Fibroblast of skin of abdomen (primary cell): ENCODE measurements at regions not wholly inside any gene's neighbourhood (a gene's known extent, or its start where the extent isn't known, plus 50 kb on each side); places are given as distances from the start of the nearest gene placed in this dataset.
"Not testable (repeated sequence)": the region's sequence is repeated elsewhere in the genome, so short reads cannot be mapped to it uniquely, and the experiment has no call there.

Source experiments
- DNase-seq: peaks from one replicate; pipeline ENCODE4 v3.0.0-alpha.2; 2013

DNA sequence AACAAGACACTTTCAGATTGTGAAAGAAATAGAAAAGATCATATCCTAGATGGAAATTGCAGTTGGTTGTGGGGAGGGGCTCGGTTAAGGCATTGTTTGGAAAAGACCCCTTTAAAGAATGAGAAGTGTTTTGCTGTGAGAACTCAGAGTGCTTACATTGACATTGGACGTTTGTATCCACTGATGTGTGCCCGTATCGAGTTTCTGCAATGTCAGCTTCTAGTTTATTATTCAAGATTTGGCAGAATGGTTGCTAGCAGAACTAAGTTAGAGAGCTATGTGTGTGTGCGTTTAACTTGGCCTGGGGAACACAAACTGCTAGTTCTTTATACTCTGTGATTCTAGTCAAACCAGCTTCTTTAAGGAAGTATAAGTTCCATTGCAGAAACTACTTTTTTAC, 2702.5 kb downstream of the PCDH7 start:
- no peak for DNase-seq

DNA sequence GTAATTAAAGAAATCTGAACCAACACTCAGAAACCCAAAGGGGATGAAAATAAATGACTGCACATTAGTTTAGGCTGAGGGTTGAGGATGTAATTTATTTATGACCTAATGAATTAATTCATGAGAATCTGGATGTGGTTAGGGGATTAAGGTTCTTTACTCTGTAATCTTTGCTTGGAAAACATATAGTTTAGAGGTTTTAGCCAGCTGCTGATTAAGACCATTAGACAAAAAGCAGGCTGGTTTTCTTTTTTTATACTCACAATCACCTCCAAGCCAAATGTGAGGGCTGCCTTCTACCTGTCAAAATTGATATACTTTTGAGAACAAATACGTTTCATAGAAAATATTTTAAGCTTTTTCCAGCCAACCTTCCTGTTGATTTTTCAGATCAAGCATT, 2705.8 kb downstream of the PCDH7 start:
- no peak for DNase-seq

DNA sequence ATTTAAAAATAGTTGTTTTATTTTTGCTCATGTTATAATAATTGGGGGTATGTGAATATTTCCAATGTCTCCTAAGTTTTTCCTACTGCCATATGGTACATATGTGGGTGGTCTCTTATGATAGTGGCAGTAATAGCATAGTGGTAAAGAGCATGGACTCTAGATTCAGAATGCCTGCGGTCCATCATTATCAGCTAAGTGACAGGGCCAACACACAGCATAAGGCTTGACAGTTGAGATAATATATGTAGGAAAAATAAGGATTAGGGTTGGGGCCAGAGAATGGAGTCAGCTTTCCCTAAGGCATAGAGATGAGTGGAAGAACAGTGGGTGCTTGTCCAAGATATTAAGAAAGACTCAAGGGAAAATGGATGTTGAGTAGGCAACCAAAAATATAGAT, 2707.5 kb downstream of the PCDH7 start:
- no peak for DNase-seq

DNA sequence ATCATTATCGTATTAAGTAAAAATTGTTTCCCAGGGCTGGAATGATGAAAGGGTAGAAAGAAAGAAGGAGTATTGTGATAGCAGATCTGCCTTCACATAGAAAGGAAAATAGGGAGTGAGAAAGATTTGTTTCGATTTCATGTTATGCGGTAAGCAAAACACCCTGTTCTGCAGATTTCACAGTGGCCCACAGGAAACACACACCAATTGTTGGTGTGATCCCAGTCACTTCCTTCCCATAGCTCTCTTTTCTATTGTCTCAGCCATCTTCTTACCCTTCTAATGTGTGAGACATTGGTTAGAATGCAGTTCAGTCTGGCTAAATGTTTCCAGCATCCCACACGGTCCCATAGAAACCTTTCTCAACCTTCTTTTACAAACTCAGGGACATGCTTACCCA, 2709.8 kb downstream of the PCDH7 start:
- DNase-seq, result no peak

DNA sequence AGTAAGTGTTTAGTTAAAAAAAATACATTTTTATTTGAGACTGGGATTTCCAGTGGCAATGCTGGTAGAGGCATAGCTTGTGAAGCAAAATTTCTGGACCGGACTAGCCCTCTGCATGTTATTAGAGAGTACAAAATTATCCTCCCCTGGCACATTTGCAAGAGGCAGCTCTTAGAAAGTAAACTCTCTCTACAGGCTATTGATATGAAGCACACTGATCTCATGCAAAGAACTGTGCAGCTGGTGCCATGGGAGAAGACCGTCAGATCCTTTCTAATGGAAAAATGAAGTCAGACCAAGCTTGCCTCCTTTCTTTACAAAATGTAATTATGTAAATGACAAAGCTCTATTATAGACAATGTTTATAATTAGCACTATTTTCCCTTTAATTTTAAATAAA, 2717.2 kb downstream of the PCDH7 start:
- no peak for DNase-seq

DNA sequence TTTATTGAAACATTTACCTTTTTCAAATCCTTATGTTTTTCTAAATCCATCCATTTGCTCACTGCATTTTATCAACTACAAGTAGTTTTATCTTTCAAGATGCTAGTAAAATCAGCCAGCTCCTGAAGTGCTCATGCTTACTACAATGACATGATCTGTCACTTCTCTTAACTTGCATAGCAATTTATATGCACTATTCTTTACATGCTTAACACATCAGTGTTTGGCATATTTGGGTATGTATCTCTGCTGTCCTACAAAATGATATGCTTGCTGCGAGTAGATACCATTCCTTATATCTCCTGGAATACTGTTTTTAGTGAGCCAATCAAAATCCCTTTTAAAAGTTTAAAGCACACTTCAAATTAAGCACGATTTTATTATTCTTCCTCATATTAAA, 2726.8 kb downstream of the PCDH7 start:
- DNase-seq, result no peak

DNA sequence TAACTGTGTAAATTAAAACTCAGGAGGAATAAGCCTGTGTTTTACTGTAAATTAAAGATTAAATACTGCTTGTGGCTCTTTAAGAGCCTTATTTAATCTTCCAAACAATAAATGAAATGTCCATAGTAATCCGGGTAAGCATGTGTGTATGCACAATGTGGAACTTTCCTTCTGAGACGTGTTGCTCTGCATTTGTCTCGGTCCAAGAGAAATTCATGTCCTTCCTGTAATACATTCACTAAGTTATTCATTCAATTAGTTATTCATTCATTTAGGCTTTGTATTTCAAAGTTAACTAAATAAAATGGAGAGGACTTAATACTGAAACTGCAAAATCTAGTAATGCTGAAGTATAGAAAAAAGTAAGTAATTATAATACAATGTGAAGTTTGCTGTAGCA, 2728.8 kb downstream of the PCDH7 start:
- DNase-seq, result no peak

DNA sequence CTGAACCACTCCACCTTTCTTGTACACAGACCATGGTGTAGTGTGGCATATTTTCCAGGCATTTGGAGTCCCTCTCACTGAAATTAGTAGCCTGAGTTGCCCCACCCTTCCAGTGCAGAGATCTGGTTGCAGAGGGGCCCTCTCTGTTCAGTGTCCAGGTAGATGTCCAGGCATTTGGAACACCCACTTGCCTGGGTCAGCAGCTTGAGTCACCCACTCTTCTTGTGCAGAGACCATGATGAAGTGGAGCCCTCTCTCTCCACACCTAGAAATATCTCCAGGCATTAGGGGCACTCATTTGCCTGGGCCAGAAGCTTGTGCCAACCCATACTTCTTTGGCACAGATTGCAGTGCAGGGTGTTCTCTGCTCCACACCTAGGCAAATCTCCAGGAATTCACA, 2733.3 kb downstream of the PCDH7 start:
- no peak for DNase-seq

DNA sequence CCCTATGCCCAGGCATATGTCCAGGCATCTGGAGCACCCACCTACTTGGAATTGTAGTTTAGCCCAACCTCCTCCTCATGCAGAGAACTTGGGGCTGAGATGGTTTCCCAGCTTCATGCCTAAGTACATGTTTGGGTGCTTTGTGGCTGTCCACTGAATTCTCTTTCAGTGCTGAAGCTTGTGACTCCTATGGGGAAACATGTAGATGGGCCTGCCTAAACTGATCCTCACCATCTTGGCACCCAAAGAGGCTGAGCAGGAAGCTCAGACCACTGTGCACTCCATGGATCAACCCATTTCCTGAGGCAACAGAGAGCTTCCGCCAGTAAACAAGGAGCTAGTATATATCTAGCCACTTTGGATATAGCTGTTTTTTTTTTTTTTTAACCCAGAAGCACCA, 2733.7 kb downstream of the PCDH7 start:
- no peak for DNase-seq

DNA sequence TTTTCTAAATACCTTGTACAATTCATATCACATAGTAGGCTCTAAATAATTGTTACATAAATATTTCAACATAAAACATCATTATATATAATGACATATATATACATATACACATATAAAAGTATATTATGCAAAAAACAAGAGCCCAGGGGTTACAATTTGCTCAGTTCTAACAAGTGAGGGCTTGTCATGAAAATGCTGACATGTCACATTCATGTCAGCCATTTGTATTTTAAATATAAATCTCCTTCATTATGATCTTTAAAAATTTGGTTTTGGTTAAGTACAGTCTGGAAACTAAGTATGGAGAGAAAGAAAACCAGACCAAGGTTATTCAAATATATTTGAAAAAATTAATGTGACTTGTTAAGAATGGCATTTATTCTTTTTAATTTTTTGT, 2745.4 kb downstream of the PCDH7 start:
- DNase-seq, result no peak

DNA sequence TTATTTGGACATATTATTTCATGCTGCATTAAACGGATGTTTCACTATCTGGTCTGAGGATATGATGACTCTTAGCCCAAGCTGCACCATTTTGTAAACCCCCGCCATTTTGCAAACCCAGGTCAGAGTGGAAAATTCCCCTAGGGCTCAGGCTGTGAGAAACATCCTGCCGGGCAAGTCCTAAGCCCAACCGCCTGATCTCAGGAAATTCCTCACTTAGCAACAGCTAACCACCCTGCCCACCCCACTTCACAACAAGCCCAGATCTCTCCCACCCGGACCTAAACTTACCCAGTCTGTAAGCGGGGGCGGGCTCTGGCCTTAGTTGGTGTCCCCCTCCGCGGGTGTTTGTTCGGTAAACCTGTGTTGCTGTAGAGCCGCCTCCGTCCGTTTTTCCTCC, 2747.1 kb downstream of the PCDH7 start:
- DNase-seq, result no peak

DNA sequence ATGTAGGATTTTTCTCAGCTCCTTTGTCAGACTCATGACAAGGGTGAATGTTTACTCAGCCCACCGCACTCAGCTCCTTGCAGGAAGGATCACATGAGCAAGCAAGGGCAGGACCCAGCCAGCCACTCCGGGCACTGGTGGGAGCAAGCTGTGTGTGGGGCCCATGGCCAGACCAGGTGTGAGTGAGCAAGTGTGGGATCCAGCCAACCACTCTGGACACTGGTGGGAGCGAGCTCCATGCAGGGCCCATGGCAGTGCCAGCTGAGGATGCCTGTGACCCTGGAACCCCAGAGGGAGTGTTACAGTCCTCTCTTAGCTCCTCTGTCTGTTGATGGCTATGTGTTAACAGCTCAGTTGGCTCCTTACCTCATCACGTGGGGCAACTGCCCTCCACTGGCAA, 2750.6 kb downstream of the PCDH7 start:
- no peak for DNase-seq

DNA sequence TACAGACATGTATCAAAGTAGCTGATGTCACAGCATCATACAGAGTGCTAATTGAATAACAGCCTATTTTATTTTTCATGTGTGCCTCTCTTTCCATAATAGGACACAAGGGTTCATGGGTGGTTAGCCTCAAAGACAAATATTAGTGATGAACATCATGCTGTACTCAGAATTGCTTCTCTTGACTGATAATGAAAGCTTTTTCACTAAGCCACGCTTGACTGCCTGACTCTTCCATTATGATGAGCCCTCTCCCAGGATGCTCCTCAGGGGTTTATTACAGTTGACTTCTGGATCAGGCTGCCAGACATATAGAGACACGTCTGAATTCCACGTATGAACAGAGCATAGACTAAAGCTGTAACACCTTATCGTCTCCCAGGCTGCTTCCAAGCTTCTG, 2757.5 kb downstream of the PCDH7 start:
- DNase-seq, result no peak

DNA sequence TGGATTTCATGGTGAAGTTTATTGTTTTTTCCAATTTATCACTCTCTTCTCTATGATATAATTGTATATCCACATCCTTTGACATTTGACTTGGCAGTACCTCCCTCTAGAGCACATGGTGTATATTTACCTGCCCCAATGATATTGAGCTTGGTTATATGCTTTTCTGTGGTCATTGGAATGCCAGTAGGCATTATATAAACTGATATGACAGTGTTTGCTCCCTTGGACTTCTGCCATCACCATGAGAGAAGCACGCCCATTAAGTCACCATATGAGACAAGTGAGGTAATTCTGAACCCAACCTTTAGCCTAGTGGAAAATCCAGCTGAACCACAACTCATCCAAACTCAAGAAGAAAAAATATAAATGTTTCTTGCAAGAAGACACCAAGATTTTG, 2761.5 kb downstream of the ARAP2 start:
- DNase-seq, result no peak

DNA sequence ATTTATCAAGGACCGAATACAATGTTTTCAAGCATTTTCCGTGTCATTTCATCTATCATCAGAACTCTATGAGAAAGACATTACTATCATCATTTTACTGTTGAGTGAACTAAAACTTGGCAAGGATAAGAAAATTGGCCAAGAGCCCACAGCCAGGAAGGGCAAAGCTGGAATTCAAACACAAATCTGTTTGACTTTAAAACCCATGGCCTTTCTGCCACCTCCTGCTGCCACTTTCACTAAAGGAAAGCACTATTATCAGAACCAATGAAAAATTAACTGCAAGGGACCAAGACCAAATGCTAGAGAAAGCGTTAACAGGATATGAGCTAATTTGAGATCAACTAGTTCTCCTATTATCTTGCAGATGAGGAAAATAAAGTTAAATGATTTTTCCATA, 2759.2 kb downstream of the ARAP2 start:
- DNase-seq, result no peak

DNA sequence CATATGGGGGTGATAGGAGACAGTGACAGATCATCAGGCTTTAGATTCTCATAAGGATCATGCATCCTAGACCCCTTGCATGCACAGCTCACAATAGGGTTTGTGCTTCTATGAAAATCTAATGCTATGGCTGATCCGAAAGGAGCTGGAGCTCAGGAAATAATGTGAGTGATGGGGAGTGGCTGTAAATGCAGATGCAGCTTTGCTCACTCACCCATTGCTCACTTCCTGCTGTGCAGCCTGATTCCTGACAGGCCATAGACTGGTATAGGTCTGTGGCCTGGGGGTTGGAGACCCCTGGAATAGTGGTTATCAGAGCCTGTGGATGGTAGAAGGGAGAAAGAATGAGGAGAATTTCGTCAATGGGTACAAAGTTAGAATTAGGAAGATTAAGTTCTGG, 2751.1 kb downstream of the ARAP2 start:
- DNase-seq, result no peak

DNA sequence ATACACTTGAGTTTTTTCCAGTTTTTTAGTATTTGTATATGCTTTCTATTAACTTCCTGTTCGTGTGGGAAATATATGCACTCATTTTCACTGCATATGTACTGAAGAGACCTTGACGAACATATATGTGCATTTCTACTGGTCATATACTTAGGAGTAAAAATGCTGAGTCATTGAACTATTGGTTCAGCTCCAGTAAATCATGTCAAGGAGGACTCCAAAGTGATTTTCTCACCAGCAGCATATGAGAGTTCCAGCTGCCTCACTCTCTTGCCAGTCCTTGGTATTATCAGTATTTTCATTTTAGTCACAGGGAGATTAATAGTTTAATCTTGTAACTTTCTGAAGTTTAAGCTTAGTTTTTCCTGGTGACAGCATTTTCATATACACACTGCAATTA, 2750.2 kb downstream of the ARAP2 start:
- peak; percentile 21 for DNase-seq

DNA sequence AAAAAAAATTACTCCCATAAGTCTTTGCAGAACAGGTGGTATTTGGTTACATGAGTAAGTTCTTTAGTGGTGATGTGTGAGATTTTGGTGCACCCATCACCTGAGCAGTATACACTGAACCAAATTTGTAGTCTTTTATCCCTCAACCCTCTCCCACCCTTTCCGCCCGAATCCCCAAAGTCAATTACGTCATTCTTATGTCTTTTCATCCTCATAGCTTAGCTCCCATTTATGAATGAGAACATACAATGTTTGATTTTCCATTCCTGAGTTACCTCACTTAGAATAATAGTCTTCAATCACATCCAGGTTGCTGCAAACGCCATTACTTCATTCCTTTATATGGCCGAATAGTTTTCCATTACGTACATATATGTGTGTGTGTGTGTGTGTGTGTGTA, 2742.7 kb downstream of the ARAP2 start:
- not testable (repeated sequence) for DNase-seq

DNA sequence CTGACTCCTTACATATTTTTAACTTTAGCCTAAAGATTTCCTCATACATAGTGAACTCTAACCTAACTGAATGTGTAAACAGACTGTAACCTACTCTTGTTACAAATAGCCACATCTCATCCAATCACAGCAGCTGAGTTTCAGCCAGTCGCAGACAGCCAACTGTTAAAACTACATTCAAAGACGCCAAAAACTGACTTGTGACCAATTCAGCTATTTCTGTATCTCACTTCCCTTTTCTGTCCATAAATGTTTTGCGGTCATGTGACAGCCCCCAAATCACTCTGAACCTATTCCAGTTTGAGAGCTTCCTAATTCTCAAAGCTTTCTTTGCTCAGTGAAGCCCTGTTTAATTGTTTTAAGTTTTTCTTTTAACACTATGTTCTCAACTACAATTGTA, 2731.9 kb downstream of the ARAP2 start:
- no peak for DNase-seq

DNA sequence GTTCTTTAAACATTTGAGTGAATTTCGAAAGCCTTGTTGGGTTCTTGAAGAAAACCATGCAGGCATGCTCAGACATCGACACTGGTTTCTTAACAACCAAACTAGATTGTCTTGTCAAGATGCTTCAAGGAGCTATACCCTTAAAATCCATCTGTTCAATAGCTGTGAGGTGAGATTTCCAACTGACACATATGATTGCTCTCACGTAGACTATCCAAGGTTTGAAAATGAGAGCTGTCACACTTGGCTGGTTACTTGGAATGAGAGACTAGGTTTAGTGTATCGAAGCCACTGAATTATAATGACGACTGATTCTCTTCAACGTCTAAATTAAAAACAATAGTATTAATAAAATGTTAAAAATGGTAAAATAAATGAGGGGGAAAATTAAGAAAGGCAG, 2725.5 kb downstream of the ARAP2 start:
- DNase-seq, result no peak

DNA sequence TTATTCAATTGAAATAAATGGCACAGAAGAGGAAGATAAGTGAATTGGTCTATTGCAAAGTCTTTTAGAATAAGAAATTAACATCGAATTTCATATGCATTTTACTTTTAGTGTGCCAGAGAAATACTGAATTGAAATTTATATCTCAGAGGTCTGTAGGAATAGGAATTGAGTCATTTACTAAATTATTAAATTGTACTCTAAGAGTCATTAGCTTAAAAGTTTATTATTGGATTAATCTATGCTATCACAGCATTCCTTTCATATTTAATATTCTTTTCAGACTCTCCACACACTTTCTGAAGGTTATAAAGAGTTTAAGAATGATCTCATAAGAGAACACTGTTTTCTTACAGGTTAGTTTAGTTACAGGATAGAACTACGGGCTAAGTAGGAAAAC, 2711.5 kb downstream of the ARAP2 start:
- DNase-seq, result no peak

DNA sequence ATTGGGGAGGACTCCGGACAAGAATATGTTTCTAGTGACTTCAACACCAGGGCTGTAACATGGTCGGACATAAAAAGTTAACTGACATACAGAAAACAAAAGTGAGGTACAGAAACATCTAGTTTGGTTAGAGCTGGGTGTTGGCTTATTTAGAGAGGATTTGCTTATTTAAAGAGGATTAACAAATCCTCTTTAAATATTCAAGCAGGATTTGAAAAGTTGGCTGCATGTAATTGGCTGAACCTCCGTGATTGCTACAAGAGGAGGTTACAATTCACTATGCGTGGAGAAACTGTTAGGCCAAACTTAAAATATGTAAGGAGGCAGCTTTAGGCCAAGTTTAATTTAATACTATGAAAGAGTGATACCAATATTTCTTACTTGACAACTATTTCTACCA, 2707.4 kb downstream of the ARAP2 start:
- DNase-seq, result no peak

DNA sequence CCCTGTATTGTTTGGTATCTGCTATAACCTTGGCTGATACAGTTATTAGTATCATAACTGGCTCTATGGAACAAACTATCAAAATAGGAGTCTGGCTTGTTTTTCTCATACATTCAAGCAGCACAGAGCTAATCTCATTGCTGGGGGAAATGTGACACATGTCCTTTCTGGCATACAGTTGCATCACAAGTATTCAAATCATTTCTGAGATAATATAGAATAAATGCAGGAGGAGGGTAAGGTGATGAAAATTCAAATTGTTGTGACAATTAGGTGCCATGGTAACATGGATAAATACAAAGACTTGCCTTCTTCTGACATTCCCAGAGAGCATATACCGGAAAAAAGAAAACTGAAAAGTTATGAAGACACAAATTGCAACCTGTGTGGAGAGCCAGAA, 2706.8 kb downstream of the ARAP2 start:
- DNase-seq, result no peak

DNA sequence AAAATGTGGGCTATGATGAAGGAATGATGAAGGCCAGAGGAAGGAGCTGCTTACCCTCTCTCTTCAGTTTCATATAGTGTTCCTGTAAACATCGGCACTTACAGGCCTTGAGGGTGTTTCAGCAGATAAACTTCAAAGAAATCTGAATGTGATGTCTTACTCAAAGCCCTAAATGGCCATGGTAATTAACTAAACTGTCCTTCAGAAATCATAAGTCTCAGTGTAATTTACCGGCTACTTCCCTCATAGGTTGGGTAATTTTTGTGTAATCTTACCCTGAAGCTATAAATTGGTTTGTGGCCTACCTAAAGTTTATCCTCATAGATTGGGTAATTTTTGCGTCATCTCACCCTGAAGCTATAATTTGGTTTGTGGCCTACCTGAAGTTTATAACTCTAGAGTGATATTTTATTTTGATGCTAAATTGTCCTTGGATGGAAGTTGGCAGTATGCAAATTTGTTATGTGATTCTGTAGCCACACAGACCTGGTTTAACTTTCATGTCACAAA, 2700.3 kb downstream of the ARAP2 start:
- DNase-seq, result no peak

DNA sequence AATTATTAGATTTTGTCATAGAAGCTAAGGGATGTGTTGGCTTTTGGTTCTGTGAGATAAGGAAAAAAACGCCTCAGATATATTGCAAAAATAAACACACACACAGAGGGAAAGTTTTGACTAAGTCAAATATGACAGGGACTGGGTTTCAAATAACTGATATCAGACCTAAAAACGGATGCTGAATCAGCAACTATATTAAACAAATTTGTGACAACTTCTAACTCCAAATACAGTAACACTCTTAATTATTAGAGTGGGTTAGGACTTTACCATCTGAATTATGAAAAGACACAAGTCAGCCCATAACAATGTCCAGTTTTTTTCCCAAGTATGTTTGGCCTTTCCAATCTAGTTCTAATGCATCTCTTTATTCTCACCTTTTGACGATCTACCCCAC, 2693.1 kb downstream of the ARAP2 start:
- DNase-seq, result no peak

DNA sequence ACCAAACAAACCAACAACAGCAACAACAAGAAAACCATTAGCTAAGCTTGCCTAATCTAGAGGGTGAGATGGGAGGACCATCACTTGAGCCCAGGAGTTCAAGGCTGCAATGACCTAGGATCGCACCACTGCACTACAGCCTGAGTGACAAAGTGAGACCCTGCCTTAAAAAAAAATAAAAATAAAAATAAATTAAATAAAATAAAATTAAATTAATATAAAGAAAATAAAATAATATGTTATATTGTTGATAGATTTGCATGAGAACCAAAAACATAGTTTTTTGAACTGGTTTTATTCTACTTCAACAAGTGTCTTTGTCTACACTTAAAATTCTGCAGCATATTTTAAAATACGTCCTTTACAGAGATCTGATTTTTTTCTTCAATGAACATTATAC, 2683.1 kb downstream of the ARAP2 start:
- no peak for DNase-seq
